Keratinocyte (primary cell): ENCODE measurements at regions not wholly inside any gene's neighbourhood (a gene's known extent, or its start where the extent isn't known, plus 50 kb on each side); places are given as distances from the start of the nearest gene placed in this dataset.

Experiments
- EZH2 ChIP-seq: IDR thresholded peaks from one replicate; pipeline ENCODE4 v1.6.1; 2012; ENCODE audit warnings: inconsistent platforms, mild to moderate bottlenecking, low read length, moderate library complexity
- TF ChIP-seq, protein P1 (sequence below), 3 experiments: IDR thresholded peaks in 1 of 3; conservative IDR thresholded peaks in 1 of 3; optimal IDR thresholded peaks in 1 of 3; 2 replicates in 2 of 3; 3 replicates in 1 of 3; pipeline versions ENCODE3 to v1.5.1; 2011; ENCODE audit warnings: low read length in 3 of 3, mild to moderate bottlenecking in 3 of 3, moderate library complexity in 2 of 3, control low read depth in 1 of 3, inconsistent platforms in 1 of 3; ENCODE audit not compliant: insufficient read depth in 2 of 3; ENCODE audit errors: extremely low read depth in 1 of 3

DNA sequence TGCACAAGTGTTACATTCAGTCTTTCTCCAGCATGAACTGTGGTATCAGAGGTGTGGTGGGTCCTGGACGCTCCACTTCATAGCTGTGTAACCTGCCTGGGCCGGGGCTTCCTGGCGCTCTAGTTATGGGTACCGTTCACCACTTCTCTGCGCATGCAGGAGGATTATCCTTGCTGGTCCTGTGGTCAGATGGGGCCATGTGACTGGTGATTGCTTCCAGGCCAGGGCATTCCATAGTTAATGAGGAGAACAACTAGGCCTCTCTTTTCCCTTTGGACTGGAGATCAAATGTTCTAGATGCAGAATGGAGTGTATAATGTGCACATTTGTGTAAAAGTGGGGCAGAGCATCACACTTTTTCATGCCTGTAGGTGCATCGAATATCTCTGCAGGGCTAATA, 444.0 kb downstream of the AACS start:
- TF ChIP-seq, protein P1, sequence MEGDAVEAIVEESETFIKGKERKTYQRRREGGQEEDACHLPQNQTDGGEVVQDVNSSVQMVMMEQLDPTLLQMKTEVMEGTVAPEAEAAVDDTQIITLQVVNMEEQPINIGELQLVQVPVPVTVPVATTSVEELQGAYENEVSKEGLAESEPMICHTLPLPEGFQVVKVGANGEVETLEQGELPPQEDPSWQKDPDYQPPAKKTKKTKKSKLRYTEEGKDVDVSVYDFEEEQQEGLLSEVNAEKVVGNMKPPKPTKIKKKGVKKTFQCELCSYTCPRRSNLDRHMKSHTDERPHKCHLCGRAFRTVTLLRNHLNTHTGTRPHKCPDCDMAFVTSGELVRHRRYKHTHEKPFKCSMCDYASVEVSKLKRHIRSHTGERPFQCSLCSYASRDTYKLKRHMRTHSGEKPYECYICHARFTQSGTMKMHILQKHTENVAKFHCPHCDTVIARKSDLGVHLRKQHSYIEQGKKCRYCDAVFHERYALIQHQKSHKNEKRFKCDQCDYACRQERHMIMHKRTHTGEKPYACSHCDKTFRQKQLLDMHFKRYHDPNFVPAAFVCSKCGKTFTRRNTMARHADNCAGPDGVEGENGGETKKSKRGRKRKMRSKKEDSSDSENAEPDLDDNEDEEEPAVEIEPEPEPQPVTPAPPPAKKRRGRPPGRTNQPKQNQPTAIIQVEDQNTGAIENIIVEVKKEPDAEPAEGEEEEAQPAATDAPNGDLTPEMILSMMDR (optimal IDR thresholded peaks at IDR 0.05 in 1 of 3, IDR thresholded peaks at IDR 0.05 in 1 of 3, conservative IDR thresholded peaks at IDR 0.05 in 1 of 3; ENCODE audit: extremely low read depth in 1 of 3, insufficient read depth in 2 of 3, low read length in 3 of 3): no peak
- no peak for TF ChIP-seq EZH2
